OCI-LY7 (cell line): ENCODE measurements at regions not wholly inside any gene's neighbourhood (a gene's known extent, or its start where the extent isn't known, plus 50 kb on each side); places are given as distances from the start of the nearest gene placed in this dataset.

Experiments
- CTCF ChIP-seq: fragments of 200-600 bp; sonication (generic); conservative IDR thresholded peaks from 2 replicates; pipeline ENCODE4 v1.5.1; 2014; ENCODE audit warnings: mild to moderate bottlenecking, antibody characterized with exemption, low read length, moderate library complexity, mixed read lengths
- EZH2phosphoT487 ChIP-seq: fragments of 200-600 bp; sonication (generic); IDR thresholded peaks from 2 replicates; pipeline ENCODE4 v1.6.1; 2018; ENCODE audit warnings: low read depth, borderline replicate concordance, mild to moderate bottlenecking, mixed run types, antibody characterized with exemption, low read length, moderate library complexity, mixed read lengths

GRCh38 chr4:82149750-82150149, 224.0 kb downstream of the HNRNPD start:
- TF ChIP-seq EZH2phosphoT487 (no peak), CTCF (no peak)
